Common myeloid progenitor, CD34-positive (primary cell): ENCODE measurements at regions not wholly inside any gene's neighbourhood (a gene's known extent, or its start where the extent isn't known, plus 50 kb on each side); places are given as distances from the start of the nearest gene placed in this dataset.
A peak's percentile ranks its signal among the peaks of the same experiment; 100 is the strongest.

Source experiments
- CTCF ChIA-PET: fragments of 350-600 bp; sonication (Branson Sonifier 250); formaldehyde crosslinking; loops from one replicate; lab custom pipeline; 2021; ENCODE audit warnings: antibody characterized with exemption; lab: Charles Lee
- POLR2A ChIA-PET: fragments of 350-600 bp; sonication (Branson Sonifier 250); formaldehyde crosslinking; loops from one replicate; lab custom pipeline; 2021; ENCODE audit warnings: antibody characterized with exemption; lab: Charles Lee
- DNase-seq, 3 donors: peaks; one replicate each; pipeline versions ENCODE4 v3.0.0 to v3.0.0-alpha.2; 2013
- H3K27ac ChIP-seq, 2 experiments: 1 replicate in 1 of 2; 2 replicates in 1 of 2; pipeline ENCODE4 v1.7.0; 2013; ENCODE audit warnings: inconsistent platforms in 2 of 2, low read length in 2 of 2, mild to moderate bottlenecking in 2 of 2, low read depth in 1 of 2, moderate library complexity in 1 of 2; ENCODE audit not compliant: severe bottlenecking in 2 of 2, insufficient read depth in 1 of 2, poor library complexity in 1 of 2
- H3K27me3 ChIP-seq, 5 experiments: replicated peaks in 2 of 5; 1 replicate in 3 of 5; 2 replicates in 2 of 5; pipeline versions ENCODE4 v1.6.1 to v1.7.0; 2013; ENCODE audit warnings: low read length in 4 of 5, mild to moderate bottlenecking in 2 of 5, moderate library complexity in 2 of 5, inconsistent platforms in 1 of 5; ENCODE audit not compliant: insufficient read depth in 5 of 5, control insufficient read depth in 4 of 5
- H3K36me3 ChIP-seq, 4 experiments: 1 replicate in 2 of 4; 2 replicates in 2 of 4; pipeline versions ENCODE4 v1.6.1 to v1.7.0; 2013; ENCODE audit warnings: low read length in 3 of 4, control low read depth in 1 of 4, mild to moderate bottlenecking in 1 of 4; ENCODE audit not compliant: control insufficient read depth in 4 of 4, insufficient read depth in 4 of 4
- H3K4me1 ChIP-seq, 4 experiments: 1 replicate in 3 of 4; 2 replicates in 1 of 4; pipeline versions ENCODE4 v1.6.1 to v1.7.1; 2013; ENCODE audit warnings: low read length in 3 of 4, mild to moderate bottlenecking in 3 of 4, control low read depth in 1 of 4, inconsistent platforms in 1 of 4, moderate library complexity in 1 of 4; ENCODE audit not compliant: control insufficient read depth in 4 of 4, insufficient read depth in 4 of 4; ENCODE audit errors: control extremely low read depth in 1 of 4
- H3K4me3 ChIP-seq, 7 experiments: 1 replicate in 4 of 7; 2 replicates in 3 of 7; pipeline versions ENCODE4 v1.5.1 to v1.7.0; 2013; ENCODE audit warnings: mild to moderate bottlenecking in 7 of 7, low read length in 6 of 7, moderate library complexity in 6 of 7, inconsistent platforms in 2 of 7, low read depth in 2 of 7, control low read depth in 1 of 7; ENCODE audit not compliant: insufficient read depth in 4 of 7, control insufficient read depth in 1 of 7; ENCODE audit errors: extremely low read depth in 1 of 7
- H3K9me3 ChIP-seq, 5 experiments: 1 replicate in 4 of 5; 2 replicates in 1 of 5; pipeline versions ENCODE4 v1.6.1 to v1.7.1; 2013; ENCODE audit warnings: low read length in 4 of 5, mild to moderate bottlenecking in 2 of 5, inconsistent platforms in 1 of 5, low read depth in 1 of 5, moderate library complexity in 1 of 5; ENCODE audit not compliant: control insufficient read depth in 4 of 5, insufficient read depth in 2 of 5; ENCODE audit errors: control extremely low read depth in 1 of 5
- WGBS: methylation state at CpG from one replicate; pipeline ENCODE4 v1.1.5; 2013; ENCODE audit not compliant: insufficient coverage; 5-methylcytosine and 5-hydroxymethylcytosine counted together

DNA sequence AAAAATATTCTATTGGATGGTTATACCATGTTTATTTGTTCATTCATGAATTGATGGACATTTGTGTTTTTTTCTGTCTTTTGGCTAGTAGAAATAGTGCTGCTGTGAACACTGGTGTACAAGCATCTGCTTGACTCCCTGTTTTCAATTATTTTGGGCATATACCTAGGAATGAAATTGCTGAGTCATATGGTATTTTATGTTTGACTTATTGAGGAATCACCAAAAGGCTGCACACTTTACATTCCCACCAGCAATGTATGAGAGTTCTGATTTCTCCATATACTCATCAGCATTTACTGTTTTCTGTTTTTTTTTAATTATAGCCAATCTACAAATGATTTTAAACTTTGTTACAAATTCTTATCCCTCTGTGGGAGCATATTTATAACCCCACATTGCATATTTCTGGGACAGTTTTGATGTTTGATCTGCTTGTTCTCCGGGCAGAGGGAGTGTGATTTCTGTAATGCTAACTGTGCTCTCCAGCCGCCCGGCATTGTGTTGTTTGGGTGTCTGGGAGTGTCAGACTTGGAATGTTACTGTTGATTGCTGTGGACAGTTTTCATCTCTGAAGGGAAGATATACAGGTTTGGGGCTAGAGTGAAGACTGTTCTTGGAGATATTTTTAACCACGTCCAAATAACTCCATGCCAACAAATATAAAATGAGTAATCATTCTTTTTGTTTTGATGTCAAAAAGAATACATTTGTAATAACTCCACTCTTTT lies 60.5 kb upstream of the PGRMC2 start:
- ChIA-PET POLR2A (no interaction called here), CTCF (no interaction called here)
- no peak overlapping the region for H3K27ac ChIP-seq
- no peaks in the 10 kb centered on the region for H3K36me3 ChIP-seq
- H3K9me3 ChIP-seq = no peaks in the 10 kb centered on the region
- no peaks in the 10 kb centered on the region for H3K4me1 ChIP-seq
- H3K27me3 ChIP-seq = no peaks in the 10 kb centered on the region
- no CpG with 5 or more reads among the region's 4 CpGs for whole genome bisulfite sequencing
- no peak overlapping the region for H3K4me3 ChIP-seq
- DNase-seq = no peak

DNA sequence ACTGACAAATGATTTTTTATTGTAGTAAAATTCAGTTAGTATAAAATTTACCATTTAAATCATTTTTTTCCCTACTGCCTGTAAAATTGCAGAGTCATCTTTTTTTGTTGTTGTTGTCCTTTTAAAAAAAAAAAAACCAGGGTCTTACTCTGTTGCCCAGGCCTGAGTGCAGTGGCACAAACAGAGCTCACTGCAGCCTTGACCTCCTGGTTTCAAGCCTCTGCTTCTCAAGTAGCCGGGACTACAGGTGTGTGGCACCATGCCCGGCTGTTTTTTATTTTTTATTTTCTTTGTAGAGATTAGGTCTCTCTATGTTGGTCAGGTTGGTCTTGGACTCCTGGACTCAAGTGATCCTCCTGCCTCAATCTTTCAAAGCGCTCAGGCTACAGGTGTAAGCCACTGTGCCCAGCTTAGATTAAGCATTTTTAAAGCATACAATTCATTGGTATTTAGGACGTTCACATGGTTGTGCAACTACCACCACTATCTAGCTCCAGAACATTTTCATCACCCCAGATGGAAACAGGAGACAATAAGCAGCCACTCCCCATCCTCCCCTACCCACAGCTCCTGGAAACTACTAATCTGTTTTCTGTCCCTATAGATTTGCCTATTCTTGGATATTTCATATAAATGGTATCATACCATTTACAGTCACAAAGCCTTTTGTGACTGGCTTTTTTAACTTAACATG lies 59.7 kb upstream of the PGRMC2 start:
- no peaks in the 10 kb centered on the region for H3K36me3 ChIP-seq
- no peak overlapping the region for H3K4me3 ChIP-seq
- no peaks in the 10 kb centered on the region for H3K9me3 ChIP-seq
- ChIA-PET CTCF (no interaction called here), POLR2A (no interaction called here)
- H3K27ac ChIP-seq = no peak overlapping the region
- 86% methylated on average over 1 of the region's 4 CpGs for WGBS
- no peaks in the 10 kb centered on the region for H3K27me3 ChIP-seq
- no peaks in the 10 kb centered on the region for H3K4me1 ChIP-seq
- DNase-seq = peak in 2 of 3 donors; percentile 1 to 17

DNA sequence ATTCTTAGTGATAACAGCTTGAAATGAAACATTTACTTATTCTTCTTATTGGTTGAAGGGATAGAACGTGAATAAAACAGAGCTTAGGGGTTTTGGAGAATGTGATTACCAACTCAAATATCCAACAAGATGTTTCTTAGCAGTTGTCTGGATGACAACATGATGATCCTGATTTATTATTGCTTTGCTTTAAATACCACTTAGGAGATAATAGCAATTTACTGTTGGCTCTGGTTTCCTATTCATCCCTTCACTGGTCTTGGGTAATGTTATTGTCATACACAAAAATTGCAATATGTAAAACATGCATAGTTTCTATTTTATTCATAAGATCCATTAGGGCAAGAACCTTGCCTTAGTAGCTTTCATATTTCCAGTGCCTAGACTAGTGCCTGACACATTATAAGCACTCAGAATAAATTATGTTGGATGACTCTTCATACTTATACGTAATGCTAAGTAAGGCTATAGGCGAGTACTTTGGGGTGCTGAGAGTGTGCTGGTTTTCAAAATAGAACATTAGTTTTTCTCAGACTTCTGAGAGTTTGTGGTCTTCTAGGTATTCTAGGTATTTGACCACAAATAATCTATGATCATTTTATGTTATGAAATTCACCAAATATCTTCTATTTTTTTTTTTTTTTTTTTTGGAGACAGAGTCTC lies 58.6 kb upstream of the PGRMC2 start:
- 100% methylated on average over 1 of the region's 3 CpGs for WGBS
- no peaks in the 10 kb centered on the region for H3K27me3 ChIP-seq
- no peak overlapping the region for H3K27ac ChIP-seq
- no peak overlapping the region for H3K4me3 ChIP-seq
- ChIA-PET CTCF (no interaction called here), POLR2A (no interaction called here)
- no peaks in the 10 kb centered on the region for H3K9me3 ChIP-seq
- no peaks in the 10 kb centered on the region for H3K4me1 ChIP-seq
- H3K36me3 ChIP-seq = no peaks in the 10 kb centered on the region
- DNase-seq = no peak

DNA sequence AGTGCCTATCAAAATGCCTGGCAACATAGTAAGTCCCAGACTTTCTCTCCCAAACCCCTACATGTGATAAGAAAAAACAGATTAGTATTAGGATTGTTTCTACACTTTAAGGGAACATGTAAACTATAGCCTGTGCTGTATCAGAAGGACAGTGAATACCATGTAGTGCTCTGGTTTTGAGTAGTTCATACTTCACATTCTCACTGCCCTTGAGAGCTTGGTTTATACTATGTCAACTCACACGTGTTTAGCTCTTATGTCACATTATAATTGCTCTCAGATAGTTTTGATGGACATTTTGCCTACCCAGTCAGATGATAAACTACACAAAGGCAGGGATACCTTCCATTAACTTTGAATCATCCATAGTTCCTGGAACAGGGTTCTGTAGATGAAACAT lies 58.0 kb upstream of the PGRMC2 start:
- CTCF ChIA-PET = no interaction called here

DNA sequence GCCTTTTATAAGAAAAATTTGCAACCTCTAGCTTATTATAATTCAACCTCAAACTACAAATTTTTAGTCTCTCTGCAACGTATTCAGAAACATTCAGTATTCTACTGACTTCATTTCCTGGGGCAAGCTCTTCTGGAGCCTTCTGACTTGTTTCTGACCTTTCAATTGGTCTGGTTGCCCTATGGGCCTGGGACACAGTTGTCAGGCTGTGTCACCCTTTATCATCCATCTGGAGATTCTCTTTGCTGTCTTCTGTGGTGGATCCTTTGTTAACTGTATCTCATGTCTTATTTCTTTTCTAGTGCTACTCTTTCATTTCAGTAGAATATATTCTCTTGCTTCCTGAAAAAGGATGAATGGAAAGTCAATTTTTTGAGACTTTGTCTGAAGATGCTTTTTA lies 55.1 kb upstream of the PGRMC2 start:
- ChIA-PET POLR2A (no interaction called here), CTCF (no interaction called here)
- Histone ChIP-seq H3K9me3 (no peaks in the 10 kb centered on the region), H3K27me3 (no peaks in the 10 kb centered on the region), H3K27ac (no peak overlapping the region), H3K4me1 (no peaks in the 10 kb centered on the region), H3K4me3 (no peak overlapping the region), H3K36me3 (no peaks in the 10 kb centered on the region)
- WGBS = 100% methylated on average over 1 of the region's 1 CpG
- DNase-seq = no peak

More for the DNA sequence above, 58.0 kb upstream of the PGRMC2 start:
- H3K4me3 ChIP-seq = no peak overlapping the region
- DNase-seq = no peak
- 100% methylated on average over 1 of the region's 1 CpG for WGBS
- no peaks in the 10 kb centered on the region for H3K9me3 ChIP-seq
- no peak overlapping the region for H3K27ac ChIP-seq
- no peaks in the 10 kb centered on the region for H3K4me1 ChIP-seq
- no peaks in the 10 kb centered on the region for H3K27me3 ChIP-seq
- H3K36me3 ChIP-seq = no peaks in the 10 kb centered on the region
- POLR2A ChIA-PET = no interaction called here

DNA sequence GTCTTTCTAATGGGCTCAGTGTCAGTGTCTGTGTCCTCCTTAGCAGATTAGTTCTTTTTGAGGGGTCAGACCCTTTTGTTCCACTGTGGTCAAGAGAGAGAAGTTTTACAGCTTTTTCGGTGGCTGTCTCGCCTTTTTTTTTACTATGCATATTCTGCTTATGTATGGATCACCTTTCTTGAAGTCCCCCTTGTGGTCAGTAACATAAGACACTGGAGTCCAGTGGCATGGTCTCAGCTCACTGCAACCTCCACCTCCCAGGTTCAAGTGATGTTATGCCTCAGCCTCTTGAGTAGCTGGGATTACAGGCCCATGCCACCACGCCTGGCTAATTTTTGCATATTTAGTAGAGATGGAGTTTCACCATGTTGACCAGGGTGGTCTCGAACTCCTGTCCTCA lies 54.0 kb upstream of the PGRMC2 start:
- no peak for DNase-seq
- CTCF ChIA-PET = no interaction called here
- no peak overlapping the region for H3K4me3 ChIP-seq
- 100% methylated on average over 2 of the region's 4 CpGs for WGBS
- POLR2A ChIA-PET = no interaction called here
- no peaks in the 10 kb centered on the region for H3K9me3 ChIP-seq
- H3K4me1 ChIP-seq = no peaks in the 10 kb centered on the region
- H3K36me3 ChIP-seq = no peaks in the 10 kb centered on the region
- no peaks in the 10 kb centered on the region for H3K27me3 ChIP-seq
- H3K27ac ChIP-seq = no peak overlapping the region
